HCT116 (cell line): ENCODE measurements at regions not wholly inside any gene's neighbourhood (a gene's known extent, or its start where the extent isn't known, plus 50 kb on each side); places are given as distances from the start of the nearest gene placed in this dataset.

ENCODE experiments used
- ATAC-seq: fragments of 200-7000 bp; cut with Tn5 transposase; 2 replicates; pipeline ENCODE4 v1.9.1; 2020; ENCODE audit warnings: mild to moderate bottlenecking, moderate library complexity
- BruUV-seq: library from RNA; stranded (reverse); fragments of 400-500 nt; replicated peaks from 2 replicates; lab custom pipeline; 2021; lab: Mats Ljungman, UMichigan
- CTCF ChIA-PET: fragments of 300-600 bp; sonication (Branson Sonifier 250); formaldehyde crosslinking; loops from one replicate; lab custom pipeline; 2021; ENCODE audit warnings: antibody characterized with exemption; lab: Charles Lee
- POLR2A ChIA-PET: fragments of 300-600, 350-600 bp; sonication (Branson Sonifier 250); formaldehyde crosslinking; loops from one replicate; lab custom pipeline; 2021; ENCODE audit warnings: antibody characterized with exemption; lab: Charles Lee
- RAD21 ChIA-PET, 2 experiments: fragments of 300-600 bp; sonication (Branson Sonifier 250); formaldehyde crosslinking; loops; one replicate each; lab custom pipeline; 2023; ENCODE audit warnings: low total read pairs in 2 of 2; ENCODE audit not compliant: uncharacterized antibody in 2 of 2, unreplicated experiment in 2 of 2, low non-redundant PET in 1 of 2; lab: Charles Lee
- DNase-seq: peaks from one replicate; pipeline ENCODE4 v3.0.0-alpha.2; 2010; ENCODE audit warnings: low read depth, low spot score
- H2AFZ ChIP-seq: fragments of 200-600 bp; shearing (Covaris generic), sonication (generic); 2 replicates; pipeline ENCODE4 v1.6.1; 2017; ENCODE audit warnings: low read depth, mixed run types, mixed read lengths, antibody characterized with exemption, low read length; ENCODE audit not compliant: poor library complexity, severe bottlenecking
- H3K27ac ChIP-seq: 2 replicates; pipeline ENCODE4 v1.5.1; 2012; ENCODE audit warnings: low read depth, low read length
- H3K27me3 ChIP-seq: fragments of 200-600 bp; sonication (generic); 2 replicates; pipeline ENCODE4 v1.6.1; 2016; ENCODE audit warnings: mixed run types, low read length, mixed read lengths; ENCODE audit not compliant: insufficient read depth
- H3K36me3 ChIP-seq, 2 experiments: fragments of 200-500 bp in 1 of 2; fragments of 200-600 bp in 1 of 2; sonication (Bioruptor generic) in 1 of 2; sonication (generic) in 1 of 2; 2 replicates each; pipeline versions ENCODE4 v1.5.1 to v1.6.1; 2014 to 2016; ENCODE audit warnings: low read length in 2 of 2, inconsistent platforms in 1 of 2, mixed read lengths in 1 of 2, mixed run types in 1 of 2; ENCODE audit not compliant: insufficient read depth in 2 of 2, control insufficient read depth in 1 of 2
- H3K4me1 ChIP-seq, 2 experiments: fragments of 200-600 bp in 1 of 2; sonication (generic) in 1 of 2; 2 replicates each; pipeline versions ENCODE4 v1.5.1 to v1.6.1; 2012 to 2017; ENCODE audit warnings: low read length in 2 of 2, inconsistent platforms in 1 of 2, mild to moderate bottlenecking in 1 of 2, mixed read lengths in 1 of 2, mixed run types in 1 of 2, moderate library complexity in 1 of 2; ENCODE audit not compliant: insufficient read depth in 2 of 2, control insufficient read depth in 1 of 2
- H3K4me2 ChIP-seq: fragments of 200-600 bp; sonication (generic); 2 replicates; pipeline ENCODE4 v1.6.1; 2017; ENCODE audit warnings: mixed run types, low read length, mixed read lengths
- H3K4me3 ChIP-seq, 2 experiments: fragments of 200-600 bp in 1 of 2; sonication (generic) in 1 of 2; replicated peaks in 1 of 2; 2 replicates each; pipeline ENCODE4 v1.5.1; 2011 to 2016; ENCODE audit warnings: low read length in 2 of 2, control low read depth in 1 of 2, low read depth in 1 of 2, mild to moderate bottlenecking in 1 of 2, mixed read lengths in 1 of 2, mixed run types in 1 of 2
- H3K79me2 ChIP-seq: fragments of 200-600 bp; sonication (generic); 2 replicates; pipeline ENCODE4 v1.6.1; 2017; ENCODE audit warnings: mild to moderate bottlenecking, mixed run types, low read length, moderate library complexity, mixed read lengths; ENCODE audit not compliant: insufficient read depth
- H3K9ac ChIP-seq: fragments of 200-600 bp; sonication (generic); 2 replicates; pipeline ENCODE4 v1.6.1; 2016; ENCODE audit warnings: low read length, mixed read lengths
- H3K9me2 ChIP-seq: fragments of 200-600 bp; sonication (generic), shearing (Covaris generic); 2 replicates; pipeline ENCODE4 v1.6.1; 2017; ENCODE audit warnings: mixed run types, mild to moderate bottlenecking, moderate library complexity; ENCODE audit not compliant: insufficient read depth
- H3K9me3 ChIP-seq, 2 experiments: fragments of 200-500 bp in 1 of 2; fragments of 200-600 bp in 1 of 2; sonication (Bioruptor generic) in 1 of 2; sonication (generic) in 1 of 2; 2 replicates each; pipeline ENCODE4 v1.6.1; 2014 to 2017; ENCODE audit warnings: low read length in 2 of 2, mixed read lengths in 2 of 2, inconsistent platforms in 1 of 2, low read depth in 1 of 2, mild to moderate bottlenecking in 1 of 2, mixed run types in 1 of 2, moderate library complexity in 1 of 2; ENCODE audit not compliant: control insufficient read depth in 1 of 2, insufficient read depth in 1 of 2
- H4K20me1 ChIP-seq: fragments of 200-600 bp; sonication (generic), shearing (Covaris generic); 2 replicates; pipeline ENCODE4 v1.6.1; 2017; ENCODE audit warnings: mixed run types, mild to moderate bottlenecking, moderate library complexity; ENCODE audit not compliant: insufficient read depth
- CBX3 ChIP-seq: IDR thresholded peaks from 2 replicates; pipeline ENCODE4 v1.6.1; 2012; ENCODE audit warnings: low read depth
- EGR1 ChIP-seq: IDR thresholded peaks from 2 replicates; pipeline ENCODE4 v1.6.1; 2012; ENCODE audit warnings: low read depth
- ELF1 ChIP-seq: IDR thresholded peaks from 2 replicates; pipeline ENCODE4 v1.6.1; 2012; ENCODE audit warnings: low read depth, borderline replicate concordance
- EZH2 ChIP-seq: fragments of 200-600 bp; sonication (generic); IDR thresholded peaks from 2 replicates; pipeline ENCODE4 v1.6.1; 2017; ENCODE audit warnings: antibody characterized with exemption, mixed run types
- EZH2phosphoT487 ChIP-seq: fragments of 200-600 bp; IDR thresholded peaks from 2 replicates; pipeline ENCODE4 v1.6.1; 2018; ENCODE audit warnings: antibody characterized with exemption, borderline replicate concordance
- FOSL1 ChIP-seq: IDR thresholded peaks from 2 replicates; pipeline ENCODE4 v1.6.1; 2012; ENCODE audit warnings: low read depth
- JUND ChIP-seq: IDR thresholded peaks from 2 replicates; pipeline ENCODE4 v1.6.1; 2012
- RAD21 ChIP-seq: IDR thresholded peaks from 2 replicates; pipeline ENCODE4 v1.6.1; 2012; ENCODE audit warnings: low read depth, mild to moderate bottlenecking
- SIN3A ChIP-seq: IDR thresholded peaks from 2 replicates; pipeline ENCODE4 v1.6.1; 2012; ENCODE audit warnings: low read depth
- TCF7L2 ChIP-seq: IDR thresholded peaks from 2 replicates; pipeline ENCODE4 v1.7.0; 2011; ENCODE audit warnings: borderline replicate concordance, inconsistent platforms; ENCODE audit not compliant: insufficient read depth, insufficient read length; ENCODE audit errors: extremely low read depth
- ZBTB33 ChIP-seq: IDR thresholded peaks from 2 replicates; pipeline ENCODE4 v1.6.1; 2011; ENCODE audit warnings: mild to moderate bottlenecking, low read length, moderate library complexity; ENCODE audit not compliant: insufficient replicate concordance; ENCODE audit errors: extremely low read depth
- ZFX ChIP-seq: fragments of 450-650 bp; IDR thresholded peaks from 2 replicates; pipeline ENCODE4 v1.6.1; 2017
- intact Hi-C: fragments of 100-400 bp; cut with micrococcal nuclease; formaldehyde crosslinking; loops from 2 replicates; pipeline ENCODE4 v1.10.0; 2022
- TF ChIP-seq, protein P1 (sequence below): IDR thresholded peaks from 2 replicates; pipeline ENCODE4 v1.6.1; 2012

GRCh38 chr10:2118201-2118600 is 380.9 kb upstream of the ADARB2 start:
- BruUV-seq, result no TSS peak
- H4K20me1 ChIP-seq, result no peaks in the 10 kb centered on the region
- H3K36me3 ChIP-seq, result no peaks in the 10 kb centered on the region
- ATAC-seq, result no peak
- CTCF ChIA-PET, result no interaction called here
- POLR2A ChIA-PET, result no interaction called here
- no peak overlapping the region for H2AFZ ChIP-seq
- TF ChIP-seq JUND, result no peak
- no peak for TF ChIP-seq EGR1
- no peak for TF ChIP-seq ZBTB33
- TF ChIP-seq SIN3A, result no peak
- no peak for TF ChIP-seq EZH2
- TF ChIP-seq EZH2phosphoT487, result no peak
- TF ChIP-seq, protein P1, sequence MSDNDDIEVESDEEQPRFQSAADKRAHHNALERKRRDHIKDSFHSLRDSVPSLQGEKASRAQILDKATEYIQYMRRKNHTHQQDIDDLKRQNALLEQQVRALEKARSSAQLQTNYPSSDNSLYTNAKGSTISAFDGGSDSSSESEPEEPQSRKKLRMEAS, result no peak
- TF ChIP-seq TCF7L2, result no peak
- TF ChIP-seq RAD21, result no peak
- TF ChIP-seq CBX3, result no peak
- no peak for TF ChIP-seq ZFX
- TF ChIP-seq FOSL1, result no peak
- TF ChIP-seq ELF1, result no peak
- TF ChIP-seq, all 23 proteins: peak for 0
- Histone ChIP-seq H3K27me3 (no peaks in the 10 kb centered on the region), H3K9me2 (no peaks in the 10 kb centered on the region), H3K4me3 (no peak overlapping the region), H3K79me2 (no peaks in the 10 kb centered on the region), H3K27ac (no peak overlapping the region), H3K4me2 (no peak overlapping the region), H3K9ac (no peak overlapping the region), H3K9me3 (peaks cover 0 to 19% of the 10 kb centered on the region in 2 experiments; a peak in 2 of 4 replicates), H3K4me1 (no peaks in the 10 kb centered on the region)
- RAD21 ChIA-PET, result no interaction called here
- no peak for DNase-seq
- intact Hi-C loops, result no loop called here
